Mesenchymal stem cell (in vitro differentiated cells and primary cell): ENCODE measurements at regions not wholly inside any gene's neighbourhood (a gene's known extent, or its start where the extent isn't known, plus 50 kb on each side); places are given as distances from the start of the nearest gene placed in this dataset.

Experiments
- DNase-seq: peaks from one replicate; pipeline ENCODE4 v3.0.0-alpha.2; 2013
- H2AFZ ChIP-seq: one replicate; pipeline ENCODE4 v1.6.1; 2013; ENCODE audit warnings: low read depth, mild to moderate bottlenecking, control low read depth, inconsistent platforms, low read length, moderate library complexity
- H2AK5ac ChIP-seq: 2 replicates; pipeline ENCODE4 v1.6.1; 2013; ENCODE audit warnings: low read length, moderate library complexity, mild to moderate bottlenecking, inconsistent platforms; ENCODE audit not compliant: severe bottlenecking
- H2BK120ac ChIP-seq: one replicate; pipeline ENCODE4 v1.6.1; 2013; ENCODE audit warnings: low read depth, mild to moderate bottlenecking, inconsistent platforms, low read length, moderate library complexity
- H2BK12ac ChIP-seq, 2 experiments: one replicate each; pipeline ENCODE4 v1.6.1; 2013; ENCODE audit warnings: inconsistent platforms in 2 of 2, low read length in 2 of 2, mild to moderate bottlenecking in 2 of 2, moderate library complexity in 2 of 2, control low read depth in 1 of 2
- H2BK15ac ChIP-seq: one replicate; pipeline ENCODE4 v1.6.1; 2013; ENCODE audit warnings: mild to moderate bottlenecking, low read depth, inconsistent platforms; ENCODE audit not compliant: poor library complexity, severe bottlenecking
- H2BK5ac ChIP-seq: 2 replicates; pipeline ENCODE4 v1.6.1; 2013; ENCODE audit warnings: low read depth, mild to moderate bottlenecking, low read length, control low read depth, inconsistent platforms; ENCODE audit not compliant: poor library complexity, severe bottlenecking
- H3K14ac ChIP-seq, 2 experiments: one replicate each; pipeline ENCODE4 v1.6.1; 2013; ENCODE audit warnings: inconsistent platforms in 2 of 2, low read length in 2 of 2, control low read depth in 1 of 2, mild to moderate bottlenecking in 1 of 2, moderate library complexity in 1 of 2
- H3K18ac ChIP-seq, 2 experiments: one replicate each; pipeline ENCODE4 v1.6.1; 2013; ENCODE audit warnings: inconsistent platforms in 2 of 2, low read length in 2 of 2, control low read depth in 1 of 2, low read depth in 1 of 2, mild to moderate bottlenecking in 1 of 2
- H3K23ac ChIP-seq, 2 experiments: one replicate each; pipeline ENCODE4 v1.6.1; 2013; ENCODE audit warnings: inconsistent platforms in 2 of 2, low read length in 2 of 2, mild to moderate bottlenecking in 2 of 2, moderate library complexity in 2 of 2, control low read depth in 1 of 2
- H3K27ac ChIP-seq: 2 replicates; pipeline ENCODE4 v1.5.1; 2013; ENCODE audit warnings: mild to moderate bottlenecking, moderate library complexity, low read length, control low read depth, inconsistent platforms; ENCODE audit not compliant: poor library complexity, severe bottlenecking
- H3K27me3 ChIP-seq, 2 experiments: 2 replicates each; pipeline versions ENCODE4 v1.6.1 to v1.7.0; 2013; ENCODE audit warnings: low read length in 2 of 2, mild to moderate bottlenecking in 2 of 2, moderate library complexity in 2 of 2, control low read depth in 1 of 2, inconsistent platforms in 1 of 2; ENCODE audit not compliant: control insufficient read depth in 1 of 2, insufficient read depth in 1 of 2
- H3K36me3 ChIP-seq, 2 experiments: 2 replicates each; pipeline versions ENCODE4 v1.6.1 to v1.7.0; 2013; ENCODE audit warnings: low read length in 2 of 2, control low read depth in 1 of 2, inconsistent platforms in 1 of 2, low read depth in 1 of 2, mild to moderate bottlenecking in 1 of 2; ENCODE audit not compliant: insufficient read depth in 2 of 2, control insufficient read depth in 1 of 2
- H3K4ac ChIP-seq, 2 experiments: one replicate each; pipeline ENCODE4 v1.6.1; 2013; ENCODE audit warnings: inconsistent platforms in 2 of 2, low read length in 2 of 2, mild to moderate bottlenecking in 2 of 2, moderate library complexity in 2 of 2, control low read depth in 1 of 2, low read depth in 1 of 2
- H3K4me1 ChIP-seq: 2 replicates; pipeline ENCODE4 v1.6.1; 2013; ENCODE audit warnings: low read depth, low read length, control low read depth; ENCODE audit not compliant: control insufficient read depth, insufficient read depth
- H3K4me2 ChIP-seq: 2 replicates; pipeline ENCODE4 v1.6.1; 2013; ENCODE audit warnings: low read length, mild to moderate bottlenecking, inconsistent platforms; ENCODE audit not compliant: poor library complexity, severe bottlenecking
- H3K4me3 ChIP-seq, 2 experiments: 2 replicates each; pipeline versions ENCODE4 v1.5.1 to v1.7.0; 2013; ENCODE audit warnings: low read length in 2 of 2, mild to moderate bottlenecking in 2 of 2, control low read depth in 1 of 2, low read depth in 1 of 2; ENCODE audit not compliant: insufficient read depth in 1 of 2
- H3K79me1 ChIP-seq: replicated peaks from 2 replicates; pipeline ENCODE4 v1.6.1; 2013; ENCODE audit warnings: mild to moderate bottlenecking, control low read depth, low read length, inconsistent platforms; ENCODE audit not compliant: poor library complexity, severe bottlenecking
- H3K9ac ChIP-seq: 2 replicates; pipeline ENCODE4 v1.7.0; 2013; ENCODE audit warnings: mild to moderate bottlenecking, low read length, moderate library complexity
- H3K9me3 ChIP-seq: 2 replicates; pipeline ENCODE4 v1.7.0; 2013; ENCODE audit warnings: mild to moderate bottlenecking, low read length; ENCODE audit not compliant: control insufficient read depth
- H4K8ac ChIP-seq: one replicate; pipeline ENCODE4 v1.6.1; 2013; ENCODE audit warnings: inconsistent platforms, mild to moderate bottlenecking, low read length, moderate library complexity
- H4K91ac ChIP-seq: one replicate; pipeline ENCODE4 v1.6.1; 2013; ENCODE audit warnings: mild to moderate bottlenecking, low read length, inconsistent platforms
- WGBS: methylation state at CpG from one replicate; pipeline ENCODE4 v1.1.7; 2013; ENCODE audit warnings: mixed read lengths; 5-methylcytosine and 5-hydroxymethylcytosine counted together

DNA sequence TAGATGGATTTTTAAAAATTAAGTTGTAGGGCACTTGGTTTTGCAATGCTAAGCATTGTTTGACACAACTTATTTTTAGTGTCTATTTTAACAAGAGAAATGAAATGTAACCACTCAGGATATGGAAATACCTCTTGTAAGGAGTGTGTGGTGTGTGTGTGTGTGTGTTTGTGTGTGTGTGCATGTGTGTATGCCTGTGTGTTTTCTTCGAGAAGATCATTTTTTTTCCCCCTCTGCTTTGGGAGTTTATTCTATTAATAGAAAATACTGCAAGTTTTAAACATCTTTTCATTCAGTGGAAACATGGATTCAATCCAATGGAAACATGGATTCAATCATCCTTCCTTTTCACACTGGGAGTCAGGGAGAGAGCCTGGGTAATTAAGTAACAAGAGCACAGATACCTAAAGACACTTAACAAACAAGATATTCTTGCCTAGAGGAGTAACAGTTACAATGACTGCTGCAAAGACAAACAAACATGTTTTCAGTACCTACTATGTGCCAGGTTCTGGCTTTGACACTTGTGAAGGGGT is 567.2 kb upstream of the TBL1XR1 start:
- WGBS, result no CpG with 5 or more reads among the region's 1 CpG
- DNase-seq, result peak; percentile 8
- H3K14ac ChIP-seq, result no peak overlapping the region

DNA sequence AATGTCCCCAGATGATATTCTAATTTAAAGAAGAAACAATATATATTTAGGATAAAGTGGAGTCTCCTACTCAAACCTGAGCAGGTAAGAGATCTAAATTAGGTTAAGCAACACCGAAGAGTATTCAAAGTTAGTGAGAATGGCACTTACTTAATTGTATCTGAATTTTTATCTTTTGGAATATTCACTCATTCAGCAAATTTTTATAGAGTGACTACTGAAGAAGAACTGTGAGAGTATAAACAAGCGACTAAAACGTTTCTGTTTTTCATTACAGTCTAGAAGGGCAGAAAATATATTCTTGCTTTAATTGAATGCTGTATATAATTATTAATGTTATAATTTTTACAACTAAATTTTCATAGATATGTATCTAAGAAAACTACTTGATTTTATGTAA is 567.7 kb upstream of the TBL1XR1 start:
- Histone ChIP-seq H3K79me1 (no peaks in the 10 kb centered on the region), H3K9me3 (peaks cover 6% of the 10 kb centered on the region), H2BK120ac (no peak overlapping the region), H3K4me1 (no peaks in the 10 kb centered on the region), H3K36me3 (no peaks in the 10 kb centered on the region), H2BK12ac (no peak overlapping the region), H2AK5ac (no peak overlapping the region), H3K4ac (no peak overlapping the region), H4K91ac (no peak overlapping the region), H3K27me3 (no peaks in the 10 kb centered on the region), H2BK15ac (no peak overlapping the region), H3K4me2 (no peak overlapping the region), H3K23ac (no peak overlapping the region), H2BK5ac (no peak overlapping the region), H2AFZ (no peak overlapping the region), H3K27ac (no peak overlapping the region), H3K9ac (no peak overlapping the region), H3K14ac (no peak overlapping the region), H4K8ac (no peak overlapping the region), H3K4me3 (no peak overlapping the region), H3K18ac (no peak overlapping the region)
- no peak for DNase-seq
- no CpG with 5 or more reads among the region's 3 CpGs for WGBS

More for the DNA sequence above, 567.2 kb upstream of the TBL1XR1 start:
- no peak overlapping the region for H3K4me3 ChIP-seq
- no peak overlapping the region for H3K23ac ChIP-seq
- no peaks in the 10 kb centered on the region for H3K79me1 ChIP-seq
- H2BK120ac ChIP-seq, result no peak overlapping the region
- H2BK15ac ChIP-seq, result no peak overlapping the region
- no peak overlapping the region for H3K18ac ChIP-seq
- H3K9me3 ChIP-seq, result peaks cover 6% of the 10 kb centered on the region
- H3K4me1 ChIP-seq, result no peaks in the 10 kb centered on the region
- H2BK5ac ChIP-seq, result no peak overlapping the region
- H3K4me2 ChIP-seq, result no peak overlapping the region
- no peaks in the 10 kb centered on the region for H3K36me3 ChIP-seq
- H4K8ac ChIP-seq, result no peak overlapping the region
- H3K27ac ChIP-seq, result no peak overlapping the region
- no peaks in the 10 kb centered on the region for H3K27me3 ChIP-seq
- H2BK12ac ChIP-seq, result no peak overlapping the region
- no peak overlapping the region for H4K91ac ChIP-seq
- H2AK5ac ChIP-seq, result no peak overlapping the region
- no peak overlapping the region for H2AFZ ChIP-seq
- no peak overlapping the region for H3K4ac ChIP-seq
- H3K9ac ChIP-seq, result no peak overlapping the region

DNA sequence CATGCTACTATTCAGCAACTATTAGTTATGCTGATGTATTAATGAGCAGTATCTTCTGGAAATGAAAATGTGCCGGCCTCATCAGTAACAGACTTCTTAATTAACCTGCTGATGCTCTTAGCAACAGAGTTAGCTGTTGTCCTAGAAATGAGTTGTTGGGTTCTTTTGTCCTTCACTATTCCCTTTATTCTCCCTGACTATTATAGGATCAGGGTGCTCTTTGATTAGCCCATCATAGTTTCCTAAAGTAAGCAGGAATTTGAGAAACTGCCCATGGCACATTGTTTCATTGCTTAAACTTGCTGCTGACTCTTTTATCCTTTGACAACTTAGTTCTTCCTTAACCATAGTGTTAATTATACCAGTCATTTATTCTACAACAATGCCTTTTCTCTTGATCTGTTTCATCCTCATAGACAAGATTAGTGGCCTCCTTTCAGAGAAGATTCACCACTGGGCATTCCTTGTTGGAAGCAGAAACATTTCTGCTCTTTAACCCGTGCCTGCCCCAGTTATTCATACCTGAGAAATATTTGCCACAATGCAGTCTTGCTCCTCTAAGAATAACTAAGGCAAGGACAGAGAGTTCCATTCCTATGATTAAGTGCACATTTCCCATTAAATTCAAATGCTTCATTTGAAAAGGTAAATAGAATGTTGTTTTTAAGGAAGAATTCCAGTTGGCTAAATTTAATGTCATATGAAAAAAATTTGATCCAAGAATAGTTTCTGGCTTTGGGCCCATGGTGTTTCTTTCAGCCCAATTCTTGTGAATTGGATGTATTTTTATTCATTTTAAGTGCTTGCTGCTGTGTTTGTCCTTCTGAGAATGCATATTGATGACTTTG is 573.3 kb upstream of the TBL1XR1 start:
- DNase-seq, result no peak
- 90% methylated on average over 1 of the region's 2 CpGs for WGBS
- peak overlapping the region; percentile 35 for H3K27ac ChIP-seq

DNA sequence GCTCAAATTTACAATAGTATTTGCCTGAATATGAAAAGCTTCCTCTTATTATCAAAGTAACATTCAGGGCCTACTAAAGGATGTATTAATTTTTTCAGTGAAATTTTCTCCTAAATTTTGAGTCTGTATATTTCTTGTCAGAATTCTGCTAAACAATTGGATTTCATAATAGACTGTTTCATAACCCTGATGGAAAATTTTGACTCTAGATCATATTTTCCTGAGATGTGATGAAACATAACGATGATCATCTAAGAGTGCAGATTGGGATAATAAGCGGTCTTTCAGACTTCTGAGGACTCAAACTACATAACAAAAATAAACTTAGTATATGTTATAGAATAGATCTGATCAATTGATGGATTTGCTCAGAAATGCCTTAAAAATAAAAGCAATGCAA is 574.5 kb upstream of the TBL1XR1 start:
- no peak overlapping the region for H3K23ac ChIP-seq
- H3K79me1 ChIP-seq, result no peaks in the 10 kb centered on the region
- H3K4ac ChIP-seq, result no peak overlapping the region

More for the DNA sequence above, 573.3 kb upstream of the TBL1XR1 start:
- peaks cover 6% of the 10 kb centered on the region for H3K9me3 ChIP-seq
- no peak overlapping the region for H2BK15ac ChIP-seq
- H3K4me1 ChIP-seq, result no peaks in the 10 kb centered on the region
- no peaks in the 10 kb centered on the region for H3K36me3 ChIP-seq
- no peak overlapping the region for H3K18ac ChIP-seq
- peak overlapping the region in 1 of 2 experiments; percentile 74 for H3K4ac ChIP-seq
- H3K4me2 ChIP-seq, result no peak overlapping the region
- H3K9ac ChIP-seq, result no peak overlapping the region
- no peak overlapping the region for H3K23ac ChIP-seq
- no peak overlapping the region for H2AK5ac ChIP-seq
- no peaks in the 10 kb centered on the region for H3K27me3 ChIP-seq
- no peak overlapping the region for H4K8ac ChIP-seq
- no peak overlapping the region for H3K4me3 ChIP-seq
- no peaks in the 10 kb centered on the region for H3K79me1 ChIP-seq
- no peak overlapping the region for H3K14ac ChIP-seq
- no peak overlapping the region for H4K91ac ChIP-seq
- no peak overlapping the region for H2BK12ac ChIP-seq
- H2BK120ac ChIP-seq, result no peak overlapping the region
- H2AFZ ChIP-seq, result no peak overlapping the region
- no peak overlapping the region for H2BK5ac ChIP-seq

More for the DNA sequence above, 574.5 kb upstream of the TBL1XR1 start:
- Histone ChIP-seq H3K18ac (no peak overlapping the region), H3K4me1 (peaks cover 4% of the 10 kb centered on the region), H2BK5ac (no peak overlapping the region), H3K9me3 (peaks cover 6% of the 10 kb centered on the region), H2AFZ (no peak overlapping the region), H2BK15ac (no peak overlapping the region), H3K9ac (no peak overlapping the region), H3K4me3 (no peak overlapping the region), H3K27ac (no peak overlapping the region), H2BK12ac (no peak overlapping the region), H4K8ac (no peak overlapping the region), H3K14ac (no peak overlapping the region), H4K91ac (no peak overlapping the region), H3K27me3 (no peaks in the 10 kb centered on the region), H3K36me3 (no peaks in the 10 kb centered on the region), H2AK5ac (no peak overlapping the region), H2BK120ac (no peak overlapping the region), H3K4me2 (no peak overlapping the region)
- no peak for DNase-seq
- WGBS, result no CpG with 5 or more reads among the region's 2 CpGs
